ENCODE measurements at regions not wholly inside any gene's neighbourhood (a gene's known extent, or its start where the extent isn't known, plus 50 kb on each side); places are given as distances from the start of the nearest gene placed in this dataset.

GRCh38 chr6:47106216-47106615, 64.1 kb upstream of the ADGRF1 start:
- TF ChIP-seq MAX (IDR thresholded peaks at IDR 0.05; ENCODE audit: insufficient read depth, insufficient read length) = no peak
- TF ChIP-seq CTCF (IDR thresholded peaks at IDR 0.05; ENCODE audit: extremely low read depth in 1 of 2, insufficient read depth in 1 of 2, low read depth in 1 of 2, low read length in 2 of 2) = no peak
- no peak for TF ChIP-seq POLR2AphosphoS5 (IDR thresholded peaks at IDR 0.05; ENCODE audit: insufficient read depth, low read depth, low read length)
- no peak for TF ChIP-seq POLR2A (IDR thresholded peaks at IDR 0.05; ENCODE audit: low read depth, low read length)
- TF ChIP-seq EZH2 (IDR thresholded peaks at IDR 0.05; ENCODE audit: borderline replicate concordance, low read depth, low read length, severe bottlenecking) = no peak
- TF ChIP-seq FOS (IDR thresholded peaks at IDR 0.05; ENCODE audit: borderline replicate concordance, insufficient read depth, low read length) = no peak
- TF ChIP-seq JUN (IDR thresholded peaks at IDR 0.05; ENCODE audit: borderline replicate concordance, insufficient read depth, insufficient read length, low read depth) = no peak
- no peak for TF ChIP-seq GATA2 (IDR thresholded peaks at IDR 0.05; ENCODE audit: insufficient read depth, insufficient read length, low read depth, low read length)
- TF ChIP-seq MYC (IDR thresholded peaks at IDR 0.05; ENCODE audit: low read depth, low read length) = no peak
